ENCODE measurements at regions not wholly inside any gene's neighbourhood (a gene's known extent, or its start where the extent isn't known, plus 50 kb on each side); places are given as distances from the start of the nearest gene placed in this dataset.

- no peak for DNase-seq
Measured at GRCh38 chr1:61627365-61627764, 97.6 kb downstream of the TM2D1 start.

GRCh38 chr1:61626816-61627215 is 98.1 kb downstream of the TM2D1 start:
- DNase-seq, result peak; percentile 61

GRCh38 chr1:61623852-61624251 is 101.1 kb downstream of the TM2D1 start:
- no peak for DNase-seq

GRCh38 chr1:61620536-61620935 is 104.4 kb downstream of the TM2D1 start:
- DNase-seq, result peak; percentile 54

GRCh38 chr1:61618755-61619154 is 106.2 kb downstream of the TM2D1 start:
- DNase-seq, result no peak

- DNase-seq, result no peak
Measured at GRCh38 chr1:61618193-61618592, 106.7 kb downstream of the TM2D1 start.

- DNase-seq, result no peak
Measured at GRCh38 chr1:61616830-61617229, 108.1 kb downstream of the TM2D1 start.

- no peak for DNase-seq
Measured at GRCh38 chr1:61612602-61613001, 112.3 kb downstream of the TM2D1 start.

- DNase-seq, result no peak
Measured at GRCh38 chr1:61609040-61609439, 115.9 kb downstream of the TM2D1 start.

GRCh38 chr1:61607448-61607847 is 117.5 kb downstream of the TM2D1 start:
- no peak for DNase-seq

- peak; percentile 56 for DNase-seq
Measured at GRCh38 chr1:61606448-61607312, 118.3 kb downstream of the TM2D1 start.

- peak; percentile 42 for DNase-seq
Measured at GRCh38 chr1:61605607-61606321, 119.2 kb downstream of the TM2D1 start.

- no peak for DNase-seq
Measured at GRCh38 chr1:61604684-61605083, 120.3 kb downstream of the TM2D1 start.

- DNase-seq, result peak; percentile 44
Measured at GRCh38 chr1:61604261-61604660, 120.7 kb downstream of the TM2D1 start.

- DNase-seq, result no peak
Measured at GRCh38 chr1:61602663-61603062, 122.3 kb downstream of the TM2D1 start.

GRCh38 chr1:61597601-61598000 is 127.3 kb downstream of the TM2D1 start:
- no peak for DNase-seq

GRCh38 chr1:61593331-61593730 is 131.6 kb downstream of the TM2D1 start:
- no peak for DNase-seq

GRCh38 chr1:61591351-61591750 is 133.6 kb downstream of the TM2D1 start:
- no peak for DNase-seq

GRCh38 chr1:61588736-61589672 is 135.9 kb downstream of the TM2D1 start:
- DNase-seq, result peak; percentile 62

- DNase-seq, result peak; percentile 56
Measured at GRCh38 chr1:61585714-61586113, 139.2 kb downstream of the TM2D1 start.

GRCh38 chr1:61583703-61584102 is 141.2 kb downstream of the TM2D1 start:
- no peak for DNase-seq

GRCh38 chr1:61581251-61581650 is 143.7 kb downstream of the TM2D1 start:
- DNase-seq, result no peak

GRCh38 chr1:61580417-61580816 is 144.5 kb downstream of the TM2D1 start:
- DNase-seq, result no peak
